ENCODE measurements at regions not wholly inside any gene's neighbourhood (a gene's known extent, or its start where the extent isn't known, plus 50 kb on each side); places are given as distances from the start of the nearest gene placed in this dataset.
"Not testable (repeated sequence)": the region's sequence is repeated elsewhere in the genome, so short reads cannot be mapped to it uniquely, and the experiment has no call there.

- no peak for DNase-seq (ENCODE audit: low read depth in 2 of 3, low spot score in 1 of 3)
Measured at GRCh38 chr13:104614361-104615145, 1548.3 kb upstream of the SLC10A2 start.

GRCh38 chr13:104608331-104608730, 1542.1 kb upstream of the SLC10A2 start:
- DNase-seq (ENCODE audit: low read depth in 2 of 3, low spot score in 1 of 3) = no peak

GRCh38 chr13:104605435-104605834, 1539.2 kb upstream of the SLC10A2 start:
- DNase-seq (ENCODE audit: low read depth in 2 of 3, low spot score in 1 of 3) = not testable (repeated sequence)

GRCh38 chr13:104597546-104598180, 1531.4 kb upstream of the SLC10A2 start:
- no peak for DNase-seq (ENCODE audit: low read depth in 2 of 3, low spot score in 1 of 3)

GRCh38 chr13:104595511-104595910, 1529.3 kb upstream of the SLC10A2 start:
- DNase-seq (ENCODE audit: low read depth in 2 of 3, low spot score in 1 of 3) = no peak

- DNase-seq (ENCODE audit: low read depth in 2 of 3, low spot score in 1 of 3) = no peak
Measured at GRCh38 chr13:104594806-104595205, 1528.6 kb upstream of the SLC10A2 start.

- no peak for DNase-seq (ENCODE audit: low read depth in 2 of 3, low spot score in 1 of 3)
Measured at GRCh38 chr13:104593693-104594092, 1527.5 kb upstream of the SLC10A2 start.

- DNase-seq (ENCODE audit: low read depth in 2 of 3, low spot score in 1 of 3) = no peak
Measured at GRCh38 chr13:104593251-104593576, 1527.0 kb upstream of the SLC10A2 start.

- no peak for DNase-seq (ENCODE audit: low read depth in 2 of 3, low spot score in 1 of 3)
Measured at GRCh38 chr13:104592545-104593250, 1526.5 kb upstream of the SLC10A2 start.

GRCh38 chr13:104592127-104592526, 1525.9 kb upstream of the SLC10A2 start:
- DNase-seq (ENCODE audit: low read depth in 2 of 3, low spot score in 1 of 3) = no peak

GRCh38 chr13:104586051-104586746, 1520.0 kb upstream of the SLC10A2 start:
- no peak for DNase-seq (ENCODE audit: low read depth in 2 of 3, low spot score in 1 of 3)

- DNase-seq (ENCODE audit: low read depth in 2 of 3, low spot score in 1 of 3) = no peak
Measured at GRCh38 chr13:104584481-104584880, 1518.3 kb upstream of the SLC10A2 start.

GRCh38 chr13:104580931-104581330, 1514.7 kb upstream of the SLC10A2 start:
- DNase-seq (ENCODE audit: low read depth in 2 of 3, low spot score in 1 of 3) = no peak

- no peak for DNase-seq (ENCODE audit: low read depth in 2 of 3, low spot score in 1 of 3)
Measured at GRCh38 chr13:104577071-104577815, 1511.0 kb upstream of the SLC10A2 start.

GRCh38 chr13:104571893-104572229, 1505.6 kb upstream of the SLC10A2 start:
- DNase-seq (ENCODE audit: low read depth in 2 of 3, low spot score in 1 of 3) = no peak

GRCh38 chr13:104571161-104571892, 1505.1 kb upstream of the SLC10A2 start:
- no peak for DNase-seq (ENCODE audit: low read depth in 2 of 3, low spot score in 1 of 3)

GRCh38 chr13:104567114-104567513, 1500.9 kb upstream of the SLC10A2 start:
- DNase-seq (ENCODE audit: low read depth in 2 of 3, low spot score in 1 of 3) = no peak

GRCh38 chr13:104565888-104566287, 1499.7 kb upstream of the SLC10A2 start:
- no peak for DNase-seq (ENCODE audit: low read depth in 2 of 3, low spot score in 1 of 3)

GRCh38 chr13:104553896-104554295, 1487.7 kb upstream of the SLC10A2 start:
- no peak for DNase-seq (ENCODE audit: low read depth in 2 of 3, low spot score in 1 of 3)

- DNase-seq (ENCODE audit: low read depth in 2 of 3, low spot score in 1 of 3) = no peak
Measured at GRCh38 chr13:104553186-104553585, 1487.0 kb upstream of the SLC10A2 start.
